BJ (cell line): ENCODE measurements at regions not wholly inside any gene's neighbourhood (a gene's known extent, or its start where the extent isn't known, plus 50 kb on each side); places are given as distances from the start of the nearest gene placed in this dataset.

Source experiments
- CTCF ChIA-PET: fragments of 350-600 bp; formaldehyde crosslinking; extraction: SDS; loops from one replicate; lab custom pipeline; 2021; ENCODE audit warnings: antibody characterized with exemption, inconsistent platforms; lab: Yijun Ruan, JAX
- POLR2A ChIA-PET: fragments of 300-600 bp; sonication (Branson Sonifier 250); formaldehyde crosslinking; extraction: SDS; loops from one replicate; lab custom pipeline; 2021; ENCODE audit warnings: antibody characterized with exemption; lab: Charles Lee
- DNase-seq: peaks from one replicate; pipeline ENCODE4 v3.0.0-alpha.2; 2011; ENCODE audit warnings: low read depth
- H3K27me3 ChIP-seq: 2 replicates; pipeline ENCODE4 v1.6.0; 2011; ENCODE audit warnings: low read length; ENCODE audit not compliant: control insufficient read depth, insufficient read depth
- H3K36me3 ChIP-seq: 2 replicates; pipeline ENCODE4 v1.5.1; 2011; ENCODE audit warnings: low read length; ENCODE audit not compliant: control insufficient read depth, insufficient read depth
- H3K4me3 ChIP-seq: 2 replicates; pipeline ENCODE4 v1.5.1; 2011; ENCODE audit warnings: low read depth, mild to moderate bottlenecking, control low read depth, low read length
- TF ChIP-seq, protein P1 (sequence below): IDR thresholded peaks from 2 replicates; pipeline ENCODE4 v1.5.1; 2011; ENCODE audit warnings: low read depth, mild to moderate bottlenecking, control low read depth, inconsistent platforms, low read length, moderate library complexity; ENCODE audit not compliant: insufficient read depth

- CTCF ChIA-PET, result no interaction called here
- no peak for DNase-seq
Measured at GRCh38 chr5:174844971-174845370, 120.6 kb downstream of the MSX2 start.

DNA sequence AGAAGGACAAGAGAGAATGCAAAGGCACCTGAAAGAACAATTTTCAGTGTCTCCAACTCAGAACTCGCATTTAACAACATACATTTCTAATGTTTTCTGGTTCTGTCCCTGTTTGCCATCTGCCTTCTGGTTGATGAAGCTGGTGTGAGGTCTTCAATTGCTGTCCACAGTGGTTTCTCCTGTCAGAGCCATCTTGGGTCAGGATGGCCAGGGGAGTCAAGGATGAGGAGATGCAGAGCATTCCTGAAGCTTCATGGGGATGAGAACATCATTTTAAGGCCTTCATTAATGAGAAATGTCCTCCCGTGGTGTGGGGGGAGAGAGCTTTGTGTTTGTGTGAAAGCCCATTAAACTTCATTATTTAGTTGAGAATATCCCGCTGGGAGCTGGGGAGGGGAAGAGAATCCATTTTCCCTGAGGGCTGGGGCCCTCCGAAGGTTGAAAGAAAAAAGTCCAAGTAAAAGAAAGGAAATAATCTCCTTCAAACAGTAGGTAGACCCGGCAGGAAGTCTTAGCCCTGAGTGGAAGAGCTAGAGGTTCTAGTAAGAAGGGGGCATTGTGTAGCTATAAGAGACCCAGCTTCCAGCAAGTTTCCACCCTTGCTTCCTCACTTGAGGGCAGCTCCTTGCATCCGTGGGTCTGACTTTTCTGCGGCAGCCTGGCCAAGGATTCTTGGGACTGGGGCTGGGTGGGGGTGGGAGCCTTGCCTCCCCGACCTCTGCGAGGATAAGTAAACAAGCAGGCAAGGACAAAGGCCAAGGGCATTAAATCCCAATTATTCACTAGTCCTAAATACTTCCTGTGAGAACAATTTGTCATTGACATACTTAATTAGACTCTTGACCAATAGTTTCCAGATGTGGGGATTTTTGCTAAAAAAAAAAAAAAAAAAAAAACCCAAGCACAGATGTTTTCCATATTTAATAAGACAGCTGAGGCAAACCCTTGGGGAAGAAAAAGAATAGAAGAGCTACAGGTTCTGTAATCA is 119.2 kb downstream of the MSX2 start:
- H3K36me3 ChIP-seq, result no peaks in the 10 kb centered on the region
- DNase-seq, result no peak
- CTCF ChIA-PET, result interaction anchor here (0.6 kb wide), 1 partner anchor 92 kb away, joined by 3 read pairs; no protein-coding TSS in a partner anchor
- POLR2A ChIA-PET, result interaction anchor here (0.6 kb wide), 2 partner anchors 45 to 443 kb away, joined by 3 to 18 read pairs; no protein-coding TSS in a partner anchor
- TF ChIP-seq, protein P1, sequence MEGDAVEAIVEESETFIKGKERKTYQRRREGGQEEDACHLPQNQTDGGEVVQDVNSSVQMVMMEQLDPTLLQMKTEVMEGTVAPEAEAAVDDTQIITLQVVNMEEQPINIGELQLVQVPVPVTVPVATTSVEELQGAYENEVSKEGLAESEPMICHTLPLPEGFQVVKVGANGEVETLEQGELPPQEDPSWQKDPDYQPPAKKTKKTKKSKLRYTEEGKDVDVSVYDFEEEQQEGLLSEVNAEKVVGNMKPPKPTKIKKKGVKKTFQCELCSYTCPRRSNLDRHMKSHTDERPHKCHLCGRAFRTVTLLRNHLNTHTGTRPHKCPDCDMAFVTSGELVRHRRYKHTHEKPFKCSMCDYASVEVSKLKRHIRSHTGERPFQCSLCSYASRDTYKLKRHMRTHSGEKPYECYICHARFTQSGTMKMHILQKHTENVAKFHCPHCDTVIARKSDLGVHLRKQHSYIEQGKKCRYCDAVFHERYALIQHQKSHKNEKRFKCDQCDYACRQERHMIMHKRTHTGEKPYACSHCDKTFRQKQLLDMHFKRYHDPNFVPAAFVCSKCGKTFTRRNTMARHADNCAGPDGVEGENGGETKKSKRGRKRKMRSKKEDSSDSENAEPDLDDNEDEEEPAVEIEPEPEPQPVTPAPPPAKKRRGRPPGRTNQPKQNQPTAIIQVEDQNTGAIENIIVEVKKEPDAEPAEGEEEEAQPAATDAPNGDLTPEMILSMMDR, result no peak
- no peaks in the 10 kb centered on the region; the same call in 1 of the 2 replicates for H3K27me3 ChIP-seq
- H3K4me3 ChIP-seq, result no peak overlapping the region

More at GRCh38 chr5:174844971-174845370, 120.6 kb downstream of the MSX2 start:
- POLR2A ChIA-PET, result no interaction called here
- H3K36me3 ChIP-seq, result no peaks in the 10 kb centered on the region
- TF ChIP-seq, protein P1, result no peak
- H3K4me3 ChIP-seq, result no peak overlapping the region
- H3K27me3 ChIP-seq, result no peaks in the 10 kb centered on the region; the same call in 1 of the 2 replicates

DNA sequence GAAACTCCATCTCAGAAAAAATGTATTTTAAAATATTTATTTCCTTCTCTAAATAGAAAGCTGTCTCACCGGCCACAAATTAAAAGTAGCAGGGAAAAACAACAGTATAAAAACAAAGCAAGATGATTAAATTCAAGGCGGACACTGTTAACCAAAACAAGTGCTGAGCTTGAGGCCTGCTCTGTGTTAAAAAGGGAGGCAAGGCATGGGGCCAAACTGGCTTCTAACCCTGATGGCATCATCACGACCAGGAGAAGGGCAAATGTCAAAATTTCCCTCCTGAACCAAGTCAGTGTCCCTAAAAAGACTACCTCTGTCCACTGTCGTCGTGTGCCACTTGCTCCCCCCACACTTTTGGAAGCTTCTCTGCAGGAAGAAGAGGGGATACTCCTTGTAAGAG is 116.1 kb downstream of the MSX2 start:
- H3K4me3 ChIP-seq, result no peak overlapping the region
- ChIA-PET CTCF (no interaction called here), POLR2A (no interaction called here)
- TF ChIP-seq, protein P1, result no peak
- no peaks in the 10 kb centered on the region for H3K27me3 ChIP-seq
- no peak for DNase-seq
- no peaks in the 10 kb centered on the region for H3K36me3 ChIP-seq

DNA sequence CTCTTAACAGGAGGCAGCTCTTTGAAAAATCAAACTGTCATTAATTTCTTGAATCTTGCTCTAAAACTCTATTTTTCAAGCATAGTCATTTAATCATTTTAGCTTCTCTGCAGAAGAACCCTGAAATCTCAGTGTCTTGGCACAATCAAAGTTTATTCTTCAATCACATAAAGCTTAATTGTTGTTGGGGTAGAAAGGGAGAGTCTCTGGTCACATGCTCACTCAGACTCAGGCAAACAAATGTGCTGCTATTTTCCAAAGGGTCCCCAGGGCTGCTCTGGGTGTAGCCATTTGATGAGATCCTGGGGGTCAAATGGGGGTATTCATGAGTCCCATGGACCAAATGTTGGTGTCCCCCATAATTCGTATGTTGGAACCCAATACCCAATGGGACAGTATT is 114.8 kb downstream of the MSX2 start:
- DNase-seq, result no peak
- ChIA-PET CTCF (interaction anchor here (1.1 to 1.8 kb wide), 3 partner anchors 9 to 97 kb away, joined by 3 to 4 read pairs (median 3); no protein-coding TSS in a partner anchor), POLR2A (no interaction called here)
- Histone ChIP-seq H3K27me3 (no peaks in the 10 kb centered on the region), H3K36me3 (no peaks in the 10 kb centered on the region), H3K4me3 (no peak overlapping the region)
- TF ChIP-seq, protein P1, result no peak
